ENCODE measurements at regions not wholly inside any gene's neighbourhood (a gene's known extent, or its start where the extent isn't known, plus 50 kb on each side); places are given as distances from the start of the nearest gene placed in this dataset.

- no peaks in the 10 kb centered on the region for H3K4me1 ChIP-seq
- H3K9me3 ChIP-seq, result no peaks in the 10 kb centered on the region
- DNase-seq, result no peak
- H3K36me3 ChIP-seq (ENCODE audit: insufficient read depth in 1 of 2, low read depth in 1 of 2), result no peaks in the 10 kb centered on the region
- TF ChIP-seq CTCF (IDR thresholded peaks at IDR 0.05), result no peak
- 94 to 96% (median 95%) methylated on average over 3 of the region's 3 CpGs for WGBS, 3 donors
- no peaks in the 10 kb centered on the region for H3K27me3 ChIP-seq (ENCODE audit: insufficient read depth in 3 of 3, low read length in 2 of 3)
- H3K27ac ChIP-seq, result no peak overlapping the region
- intact Hi-C loops (cut with DNase I), result no loop called here
- H3K4me3 ChIP-seq, result no peak overlapping the region
- no peak for ATAC-seq
Observed at GRCh38 chr2:145020694-145021093, 500.8 kb upstream of the ZEB2 start.

GRCh38 chr2:145020139-145020538 lies 500.2 kb upstream of the ZEB2 start:
- Histone ChIP-seq H3K27me3 (ENCODE audit: insufficient read depth in 3 of 3, low read length in 2 of 3) (no peaks in the 10 kb centered on the region), H3K9me3 (no peaks in the 10 kb centered on the region), H3K4me3 (no peak overlapping the region), H3K36me3 (ENCODE audit: insufficient read depth in 1 of 2, low read depth in 1 of 2) (no peaks in the 10 kb centered on the region), H3K27ac (no peak overlapping the region), H3K4me1 (no peaks in the 10 kb centered on the region)
- DNase-seq (no peak), ATAC-seq (no peak)
- intact Hi-C loops (cut with DNase I), result no loop called here
- TF ChIP-seq CTCF (IDR thresholded peaks at IDR 0.05), result no peak
- WGBS, 3 donors, result 93 to 96% (median 94%) methylated on average over 2 of the region's 2 CpGs

- Histone ChIP-seq H3K27me3 (ENCODE audit: insufficient read depth in 3 of 3, low read length in 2 of 3) (no peaks in the 10 kb centered on the region), H3K4me3 (no peak overlapping the region), H3K36me3 (ENCODE audit: insufficient read depth in 1 of 2, low read depth in 1 of 2) (no peaks in the 10 kb centered on the region), H3K9me3 (no peaks in the 10 kb centered on the region), H3K27ac (no peak overlapping the region), H3K4me1 (no peaks in the 10 kb centered on the region)
- DNase-seq, result no peak
- intact Hi-C loops (cut with DNase I), result no loop called here
- no peak for ATAC-seq
- TF ChIP-seq CTCF (IDR thresholded peaks at IDR 0.05), result no peak
- 67 to 72% (median 68%) methylated on average over 5 of the region's 5 CpGs for WGBS, 3 donors
Observed at GRCh38 chr2:145018502-145018901, 498.6 kb upstream of the ZEB2 start.

GRCh38 chr2:145017149-145017548 lies 497.2 kb upstream of the ZEB2 start:
- intact Hi-C loops (cut with DNase I), result no loop called here
- Histone ChIP-seq H3K36me3 (ENCODE audit: insufficient read depth in 1 of 2, low read depth in 1 of 2) (no peaks in the 10 kb centered on the region), H3K27me3 (ENCODE audit: insufficient read depth in 3 of 3, low read length in 2 of 3) (no peaks in the 10 kb centered on the region), H3K4me3 (no peak overlapping the region), H3K4me1 (no peaks in the 10 kb centered on the region), H3K27ac (no peak overlapping the region), H3K9me3 (no peaks in the 10 kb centered on the region)
- 93 to 97% (median 94%) methylated on average over 1 of the region's 1 CpG for WGBS, 3 donors
- no peak for ATAC-seq
- TF ChIP-seq CTCF (IDR thresholded peaks at IDR 0.05), result no peak
- DNase-seq, result no peak

- TF ChIP-seq CTCF (IDR thresholded peaks at IDR 0.05), result no peak
- DNase-seq (no peak), ATAC-seq (no peak)
- Histone ChIP-seq H3K9me3 (no peaks in the 10 kb centered on the region), H3K36me3 (ENCODE audit: insufficient read depth in 1 of 2, low read depth in 1 of 2) (no peaks in the 10 kb centered on the region), H3K4me1 (no peaks in the 10 kb centered on the region), H3K4me3 (no peak overlapping the region), H3K27ac (no peak overlapping the region), H3K27me3 (ENCODE audit: insufficient read depth in 3 of 3, low read length in 2 of 3) (no peaks in the 10 kb centered on the region)
- intact Hi-C loops (cut with DNase I), result no loop called here
Observed at GRCh38 chr2:145016711-145017110, 496.8 kb upstream of the ZEB2 start.

Data from psoas muscle (tissue), 7 donors.